GM19468 (cell line): ENCODE measurements at regions not wholly inside any gene's neighbourhood (a gene's known extent, or its start where the extent isn't known, plus 50 kb on each side); places are given as distances from the start of the nearest gene placed in this dataset.

Experiments used
- ATAC-seq: cut with Tn5 transposase; IDR thresholded peaks from one replicate; pipeline ENCODE4 v1.9.1; 2021; ENCODE audit warnings: mild to moderate bottlenecking, moderate library complexity, moderate number of reproducible peaks; ENCODE audit not compliant: unreplicated experiment; ENCODE audit errors: extremely low read depth

DNA sequence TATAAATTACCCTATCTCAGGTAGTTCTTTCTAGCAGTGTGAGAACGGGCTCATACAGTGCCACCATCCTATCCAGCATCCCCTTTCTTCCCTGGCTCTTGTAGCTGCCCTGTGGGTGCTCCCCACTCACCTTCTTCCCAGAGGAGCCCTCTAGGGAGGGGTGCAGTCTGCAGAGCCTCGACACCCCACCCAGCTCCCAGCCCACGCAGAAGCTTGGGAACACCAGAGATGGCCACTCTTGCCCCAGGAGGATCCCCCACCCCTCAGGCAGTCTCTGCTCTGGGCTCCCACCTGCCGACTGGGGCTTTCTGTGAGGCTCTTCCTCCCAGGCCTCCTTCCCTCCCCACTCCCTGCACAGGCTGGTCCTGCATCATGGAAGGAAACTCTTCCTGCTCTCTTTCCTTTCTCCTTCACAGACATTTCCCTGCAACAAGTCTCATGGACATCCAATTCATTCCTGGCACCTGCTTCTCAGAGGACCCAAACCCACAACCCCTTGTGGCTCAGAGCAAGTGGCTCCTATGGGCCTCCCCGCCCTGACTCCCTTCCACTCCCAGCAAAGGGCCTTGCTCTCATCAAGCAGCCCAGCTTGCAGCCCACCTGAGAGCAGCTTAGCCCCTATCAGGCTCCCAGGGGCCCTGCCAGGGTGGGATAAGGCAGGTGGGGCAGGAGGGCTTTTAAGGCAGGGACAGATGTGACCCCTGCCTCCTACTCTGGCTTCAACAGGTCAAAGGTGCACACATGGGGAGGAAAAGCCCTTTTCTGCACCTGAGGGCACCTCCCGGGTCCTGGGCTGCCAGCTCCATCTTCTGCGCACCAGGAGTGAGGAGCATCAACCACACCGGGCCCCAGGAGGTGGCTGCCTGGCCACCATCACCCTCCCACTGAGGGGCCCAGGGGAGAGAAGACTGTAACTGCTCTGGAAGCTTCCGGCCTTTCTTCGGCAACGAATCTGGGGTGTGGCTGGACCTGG, 263.8 kb upstream of the TNRC6C start:
- ATAC-seq: no peak

DNA sequence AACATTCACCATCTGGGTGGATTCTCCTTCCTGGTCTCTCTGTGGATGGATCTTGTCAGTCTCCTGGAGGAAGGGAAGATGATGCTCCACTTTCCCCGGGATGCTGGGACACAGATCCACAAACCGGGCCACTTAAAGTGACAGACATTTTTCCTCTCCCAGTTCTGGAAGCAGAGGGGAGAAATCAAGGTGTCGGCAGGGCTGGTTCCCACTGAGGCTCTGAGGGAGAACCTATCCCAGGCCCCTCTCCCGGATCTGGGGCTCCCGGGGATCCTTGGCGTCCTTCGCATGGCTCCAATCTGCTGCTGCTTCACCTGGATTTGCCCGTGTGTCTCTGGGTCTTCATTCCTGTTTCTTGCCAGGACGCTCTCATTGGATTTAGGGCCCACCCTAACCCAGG, 263.1 kb upstream of the TNRC6C start:
- no peak for ATAC-seq

DNA sequence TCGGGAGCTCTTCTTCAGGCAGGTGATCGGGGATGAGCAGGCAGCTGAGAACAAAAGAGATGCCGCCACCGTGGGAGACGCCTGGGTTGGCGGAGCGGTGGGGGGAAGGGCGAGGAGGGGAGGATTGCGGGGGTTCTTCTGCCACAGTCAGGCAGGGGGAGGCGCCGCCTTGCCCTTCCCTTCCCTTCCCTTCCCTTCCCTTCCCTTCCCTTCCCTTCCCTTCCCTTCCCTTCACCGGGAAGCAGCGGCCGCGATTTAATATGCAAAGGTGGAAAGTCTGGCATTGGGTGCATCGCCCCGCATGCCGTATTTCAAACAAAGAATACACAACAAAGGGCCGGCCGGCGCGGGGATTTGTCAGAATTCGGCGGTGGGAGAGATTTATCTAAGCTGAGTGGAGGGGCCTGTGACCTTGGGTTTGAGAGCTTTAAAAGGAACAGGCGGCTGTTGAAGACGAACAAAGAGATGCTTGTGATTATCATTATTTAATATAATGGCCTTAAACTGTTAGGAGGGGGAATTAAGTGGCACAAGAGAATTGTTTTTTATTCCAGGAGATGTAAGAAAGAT, 262.3 kb upstream of the TNRC6C start:
- ATAC-seq: no peak

DNA sequence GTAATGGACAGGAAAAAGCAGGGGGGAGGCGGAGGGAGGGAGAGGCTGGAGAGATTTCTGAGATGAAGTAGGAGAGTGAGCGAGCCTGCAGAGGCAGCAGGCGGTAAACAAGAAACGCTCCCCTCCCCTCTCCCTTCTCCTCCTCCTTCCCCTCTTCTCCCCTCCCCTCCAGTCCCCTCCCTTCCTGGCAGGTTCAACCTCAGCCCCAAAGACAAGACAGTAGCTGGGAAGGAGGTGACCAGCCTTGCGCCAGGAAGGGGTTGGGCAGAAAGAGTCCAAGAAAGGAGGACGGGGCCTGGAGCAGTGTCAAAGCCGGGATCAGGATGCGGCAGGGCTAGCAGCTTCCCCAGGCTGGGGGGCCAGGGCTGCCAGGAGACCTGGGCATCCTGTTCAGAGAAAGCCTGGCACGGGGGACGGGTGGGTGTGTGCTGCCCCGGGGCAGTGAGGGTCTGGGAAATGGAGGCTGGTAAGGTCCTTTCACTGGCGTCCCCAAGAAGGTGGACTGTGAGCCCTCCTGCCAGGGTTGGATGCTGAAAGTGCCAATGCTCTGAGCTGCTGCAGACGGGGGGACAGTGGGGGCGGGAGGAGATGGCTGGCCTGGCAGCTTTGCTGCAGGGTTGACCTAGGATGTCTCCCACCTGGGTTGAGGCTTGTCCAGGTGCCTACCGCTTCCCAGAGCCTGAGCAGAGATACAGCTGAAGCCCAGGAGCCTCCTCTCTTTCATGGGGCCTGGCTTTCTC, 261.6 kb upstream of the TNRC6C start:
- no peak for ATAC-seq

DNA sequence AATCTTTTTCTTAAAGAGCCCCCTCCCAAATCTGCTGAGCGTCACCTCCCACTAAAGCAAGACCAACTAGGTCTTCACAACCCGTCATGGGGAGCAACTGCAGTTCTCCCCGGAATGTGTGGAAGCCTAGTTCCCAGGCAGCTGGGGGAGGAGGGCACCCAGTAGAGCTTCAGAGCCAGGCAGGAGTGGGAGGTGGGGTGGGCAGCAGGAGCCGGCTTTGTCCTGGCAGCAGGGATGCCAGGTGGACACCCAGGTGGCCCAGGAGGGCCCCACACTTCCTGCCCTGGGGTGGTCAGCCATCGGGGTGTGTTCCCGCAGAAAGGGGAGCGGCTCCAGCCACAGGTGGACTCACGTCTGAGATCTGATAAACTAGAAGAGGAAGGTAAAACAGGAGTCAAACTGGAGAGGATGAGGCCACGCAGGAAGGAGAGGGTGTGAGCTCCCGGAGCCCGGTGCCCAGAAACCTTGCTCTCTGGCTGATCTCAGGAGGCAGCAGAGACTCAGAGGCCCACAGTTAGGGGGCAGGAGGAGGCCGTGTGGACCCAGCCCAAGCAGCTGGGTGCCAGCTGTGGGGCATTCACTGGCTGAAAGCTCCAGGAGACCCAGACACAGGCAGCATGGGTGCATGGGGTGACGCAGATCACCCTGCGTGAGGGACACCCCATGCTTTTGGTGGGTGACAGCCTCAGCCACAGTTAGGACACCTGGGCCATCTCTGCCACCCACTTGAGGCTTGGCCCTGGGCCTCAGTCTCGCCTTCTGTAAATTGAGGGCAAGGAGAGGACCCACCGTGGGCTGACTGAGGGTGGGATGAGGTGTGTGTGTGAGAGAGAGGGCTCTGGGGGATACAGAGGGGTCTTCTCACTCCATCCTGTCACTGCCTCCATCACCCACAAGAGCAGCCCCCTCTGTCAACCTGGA, 260.8 kb upstream of the TNRC6C start:
- no peak for ATAC-seq

DNA sequence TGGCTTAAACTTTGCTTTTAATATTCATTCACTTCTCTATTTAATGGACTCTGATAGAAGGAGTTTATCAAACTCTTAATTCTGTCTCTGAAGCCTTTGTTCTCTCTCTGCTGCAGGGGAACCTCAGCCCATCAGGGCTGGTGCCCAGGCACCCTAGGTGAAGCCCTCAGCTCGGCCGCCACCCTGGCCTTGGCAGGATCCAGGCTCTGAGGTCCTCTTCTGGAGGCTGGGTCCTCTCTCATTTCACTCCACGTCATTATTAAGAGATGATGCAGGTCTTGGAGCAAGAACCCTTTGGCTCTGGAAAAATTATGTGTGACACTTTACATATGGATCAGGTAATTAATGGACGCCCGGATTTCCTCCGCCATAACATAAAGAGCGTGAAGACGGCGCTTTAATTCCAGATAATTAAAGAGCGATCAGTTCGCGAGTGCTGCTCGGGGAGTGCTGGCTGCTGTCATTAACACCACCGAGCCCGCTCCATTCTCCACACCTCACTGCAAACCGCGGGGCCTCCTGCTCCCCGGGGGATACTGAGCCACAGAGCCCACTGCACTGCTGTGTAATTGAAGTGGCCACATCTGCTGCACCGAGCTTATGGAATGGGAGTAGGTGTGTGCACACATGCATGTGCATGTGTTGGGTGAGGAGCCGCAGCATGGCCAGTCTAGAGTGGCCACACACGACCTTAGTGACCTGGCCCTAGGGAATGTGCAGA, 259.4 kb upstream of the TNRC6C start:
- no peak for ATAC-seq

DNA sequence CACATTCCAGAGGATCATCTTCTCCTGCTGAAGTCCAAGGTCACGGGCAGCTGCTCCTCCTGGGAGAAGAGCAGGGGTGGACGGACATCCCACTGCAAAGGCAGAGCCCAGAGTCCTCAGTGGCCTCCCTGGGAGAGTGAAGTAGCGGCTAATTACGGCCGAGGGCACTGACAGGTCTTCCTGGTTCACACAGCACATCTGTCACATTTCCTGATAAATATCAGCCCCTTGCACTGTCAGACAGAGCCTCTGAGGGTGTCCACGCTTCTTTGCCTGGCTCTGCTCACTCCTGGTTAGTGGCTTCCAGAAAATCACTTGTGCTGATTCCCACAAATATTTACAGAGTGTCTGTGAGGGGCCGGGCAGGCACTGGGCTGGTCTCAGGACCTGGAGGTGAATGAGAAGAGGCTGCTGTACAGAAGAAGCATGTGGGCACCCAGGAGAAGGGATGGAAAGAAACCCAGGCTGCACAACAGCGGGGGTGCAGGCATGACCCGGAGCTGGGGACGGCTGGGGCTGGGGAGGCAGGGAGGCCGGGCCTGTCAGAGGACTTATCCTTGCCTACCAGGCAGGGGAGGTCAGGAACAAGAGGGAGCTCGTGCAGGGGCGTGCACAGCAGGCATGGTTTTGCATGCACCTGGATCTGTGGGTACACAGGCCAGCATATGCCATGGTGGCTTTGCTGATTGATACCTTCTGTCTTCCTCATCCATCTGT, 258.2 kb upstream of the TNRC6C start:
- no peak for ATAC-seq

DNA sequence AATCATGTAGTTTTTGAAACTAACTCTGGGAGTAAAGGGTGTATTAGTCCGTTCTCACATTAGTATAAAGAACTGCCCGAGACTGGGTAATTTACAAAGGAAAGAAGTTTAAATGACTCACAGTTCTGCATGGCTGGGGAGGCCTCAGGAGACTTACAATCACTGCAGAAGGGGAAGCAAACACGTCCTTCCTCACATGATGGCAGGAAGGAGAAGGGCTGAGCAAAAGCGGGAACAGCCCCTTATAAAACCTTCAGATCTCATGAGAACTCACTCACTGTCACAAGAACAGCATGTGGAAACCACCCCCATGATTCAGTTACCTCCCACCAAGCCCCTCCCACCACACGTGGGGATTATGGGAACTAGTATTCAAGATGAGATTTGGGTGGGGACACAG, 256.5 kb upstream of the TNRC6C start:
- ATAC-seq: no peak

DNA sequence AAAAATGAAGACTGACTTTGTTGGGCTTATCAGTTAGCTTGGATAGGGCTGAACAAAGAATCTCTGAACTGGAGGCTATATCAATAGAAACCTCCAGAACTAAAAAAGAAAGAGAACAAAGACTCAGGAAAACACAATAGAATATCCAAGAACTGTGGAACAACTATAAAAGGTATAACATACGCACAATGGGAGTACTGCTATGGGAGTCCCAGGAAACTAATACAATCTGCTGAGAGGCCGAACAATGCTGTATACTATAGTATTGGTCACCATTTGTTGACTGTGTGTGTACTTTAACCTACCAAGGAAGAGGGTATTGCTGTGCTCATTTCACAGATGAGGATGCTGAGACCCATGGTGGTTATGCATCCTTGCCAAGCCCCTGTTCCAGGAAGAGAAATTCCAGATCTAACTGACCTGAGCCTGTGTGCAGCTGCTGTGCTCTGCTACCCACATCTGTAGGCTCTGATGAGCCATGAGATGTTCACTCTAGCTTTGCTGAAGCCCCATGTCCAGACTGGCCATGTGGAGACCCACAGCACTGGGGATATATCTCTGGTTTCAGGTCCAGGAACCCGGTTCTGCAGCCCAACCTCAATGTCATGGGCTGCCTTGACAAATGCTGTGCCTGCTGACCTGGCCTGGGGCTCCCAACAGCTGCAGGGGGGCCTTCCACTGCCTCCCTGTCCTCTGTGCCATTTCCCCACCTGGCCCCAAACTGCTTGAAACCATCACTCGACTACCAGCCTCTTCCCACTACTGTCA, 254.3 kb upstream of the TNRC6C start:
- no peak for ATAC-seq

DNA sequence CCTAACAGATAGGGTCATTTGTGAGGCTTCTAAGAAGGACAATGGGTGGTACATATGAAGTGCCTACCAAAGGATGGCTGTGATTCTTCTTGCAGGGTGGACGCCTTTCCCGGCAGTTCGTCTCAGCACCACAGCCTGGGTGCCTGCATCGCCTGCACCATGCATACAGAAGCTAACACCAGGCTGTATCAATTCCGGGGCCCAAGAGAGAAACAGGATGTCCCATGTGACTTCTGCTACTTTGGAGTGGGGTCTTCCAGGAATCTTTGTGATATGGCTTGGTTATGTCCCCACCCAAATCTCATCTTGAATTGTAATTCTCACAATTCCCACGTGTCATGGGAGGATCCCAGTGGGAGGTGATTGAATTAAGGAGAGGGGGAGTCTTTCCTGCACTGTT, 251.6 kb upstream of the TNRC6C start:
- no peak for ATAC-seq

DNA sequence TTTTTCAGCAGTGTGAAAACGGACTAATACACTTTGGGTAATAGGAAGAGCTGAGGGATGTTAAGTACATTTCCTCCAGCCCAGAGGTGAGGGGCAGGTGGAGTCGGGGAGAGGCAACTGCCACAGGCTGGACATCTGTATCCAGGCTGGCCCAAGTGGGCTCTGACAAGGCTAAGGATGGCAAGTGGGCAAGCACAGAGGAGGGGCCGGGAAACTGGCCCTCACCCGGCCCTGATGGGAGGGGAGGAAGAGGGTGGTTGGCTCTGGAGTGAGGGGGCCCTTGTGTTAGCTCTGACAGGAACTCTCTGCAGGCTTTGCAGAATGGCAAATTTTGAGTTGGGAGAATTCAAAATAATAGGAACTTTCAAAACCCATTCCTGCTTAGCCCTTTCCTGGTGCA, 251.0 kb upstream of the TNRC6C start:
- no peak for ATAC-seq

DNA sequence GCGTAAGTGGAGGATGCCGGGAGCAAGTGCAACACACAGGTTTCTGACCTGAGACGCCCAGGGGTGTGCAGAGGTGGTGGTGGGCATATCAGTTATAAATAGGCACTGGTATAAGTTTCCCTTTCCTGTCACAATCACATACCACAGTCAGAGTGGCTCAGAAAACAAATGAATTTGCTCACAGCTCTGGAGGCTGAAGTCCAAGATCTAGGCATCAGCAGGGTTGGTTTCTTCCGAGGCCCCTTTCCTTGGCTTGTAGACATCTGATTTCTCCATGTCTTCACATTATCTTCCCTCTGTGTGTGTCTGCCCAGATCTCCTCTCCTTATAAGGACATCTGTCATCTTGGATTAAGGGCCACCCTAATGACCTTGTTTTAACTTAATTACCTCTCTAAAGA, 250.5 kb upstream of the TNRC6C start:
- no peak for ATAC-seq

DNA sequence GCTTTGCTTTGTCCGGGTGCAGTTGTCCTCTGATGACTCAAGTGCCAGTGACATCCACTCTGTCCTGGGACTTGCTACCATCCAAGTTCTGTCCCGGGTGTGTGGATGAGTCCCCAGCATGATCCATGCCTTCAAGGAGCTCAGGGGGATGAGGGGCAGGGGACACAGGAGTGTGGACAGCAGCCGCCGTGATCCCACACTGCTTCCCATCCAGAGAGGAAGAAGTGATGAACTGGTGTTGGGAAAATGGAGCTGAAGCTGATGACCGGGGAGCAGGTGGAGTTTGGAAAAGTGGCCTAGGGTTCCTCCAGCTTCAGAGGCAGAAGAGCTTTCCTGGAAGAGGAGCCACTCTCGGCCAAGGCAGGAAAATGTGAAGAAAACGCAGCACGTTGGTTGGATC, 249.6 kb upstream of the TNRC6C start:
- no peak for ATAC-seq

DNA sequence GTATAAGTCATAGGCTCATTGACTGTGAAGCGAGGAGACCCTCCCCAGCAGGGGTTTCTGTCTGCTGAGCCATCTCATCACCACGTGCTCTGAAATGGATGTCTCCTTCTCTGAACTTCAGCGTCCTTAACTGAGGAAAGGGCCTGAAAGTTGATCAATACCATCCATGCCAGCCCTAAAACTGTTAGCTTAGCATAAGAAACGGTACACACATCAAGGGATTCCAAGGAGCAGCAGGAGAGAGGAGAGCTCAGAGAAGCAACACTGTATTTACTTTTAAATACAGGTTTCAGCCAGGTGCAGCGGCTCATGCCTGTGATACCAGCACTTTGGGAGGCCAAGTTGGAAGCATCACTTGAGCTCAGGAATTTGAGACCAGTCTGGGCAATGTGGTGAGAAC, 248.9 kb upstream of the TNRC6C start:
- ATAC-seq: no peak

DNA sequence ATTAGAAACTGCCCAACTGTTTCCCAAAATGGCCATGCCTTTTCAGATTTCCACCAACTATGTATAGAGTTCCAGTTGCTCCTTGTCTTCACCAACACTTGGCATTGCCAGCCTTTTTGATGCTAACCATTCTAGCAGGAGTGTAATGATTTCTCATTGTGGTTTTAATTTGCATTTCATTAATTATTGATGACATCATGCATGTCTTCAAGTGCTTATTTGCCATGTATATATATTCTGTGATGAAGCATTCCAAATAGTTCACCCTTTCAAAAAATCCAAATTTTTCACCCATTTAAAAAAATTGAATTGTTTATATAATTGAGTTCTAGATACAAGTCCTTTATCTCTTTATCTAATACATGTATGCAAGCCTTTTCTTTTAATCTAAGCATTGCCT, 245.9 kb upstream of the TNRC6C start:
- no peak for ATAC-seq

DNA sequence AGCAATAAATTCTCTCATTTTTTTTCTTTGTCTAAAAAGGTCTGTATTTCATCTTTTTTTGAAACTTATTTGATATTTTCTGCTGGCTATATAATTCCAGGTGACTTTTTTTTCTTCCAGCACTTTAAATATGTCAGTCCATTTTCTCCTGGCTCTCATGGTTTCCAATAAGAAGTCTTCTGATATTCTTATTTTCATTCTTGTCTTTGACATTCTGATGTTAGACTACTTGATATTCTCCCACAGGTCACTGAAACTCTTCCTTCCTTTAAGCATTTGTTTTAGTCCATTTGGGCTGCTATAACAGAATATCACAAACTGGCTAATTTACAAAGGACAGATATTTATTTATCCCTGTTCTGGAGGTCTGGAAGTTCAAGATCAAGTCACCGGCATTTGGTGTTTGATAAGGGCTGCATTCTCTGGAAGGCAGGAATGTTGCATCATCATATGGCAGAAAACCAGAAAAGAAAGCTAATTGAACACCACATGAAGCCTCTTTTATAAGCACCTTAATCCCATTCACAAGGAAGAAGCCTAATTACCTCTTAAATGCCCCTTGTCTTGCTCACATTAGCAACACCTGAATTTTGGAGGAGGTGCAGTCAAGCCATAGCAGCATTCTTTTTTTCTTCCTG, 242.1 kb upstream of the TNRC6C start:
- ATAC-seq: no peak

DNA sequence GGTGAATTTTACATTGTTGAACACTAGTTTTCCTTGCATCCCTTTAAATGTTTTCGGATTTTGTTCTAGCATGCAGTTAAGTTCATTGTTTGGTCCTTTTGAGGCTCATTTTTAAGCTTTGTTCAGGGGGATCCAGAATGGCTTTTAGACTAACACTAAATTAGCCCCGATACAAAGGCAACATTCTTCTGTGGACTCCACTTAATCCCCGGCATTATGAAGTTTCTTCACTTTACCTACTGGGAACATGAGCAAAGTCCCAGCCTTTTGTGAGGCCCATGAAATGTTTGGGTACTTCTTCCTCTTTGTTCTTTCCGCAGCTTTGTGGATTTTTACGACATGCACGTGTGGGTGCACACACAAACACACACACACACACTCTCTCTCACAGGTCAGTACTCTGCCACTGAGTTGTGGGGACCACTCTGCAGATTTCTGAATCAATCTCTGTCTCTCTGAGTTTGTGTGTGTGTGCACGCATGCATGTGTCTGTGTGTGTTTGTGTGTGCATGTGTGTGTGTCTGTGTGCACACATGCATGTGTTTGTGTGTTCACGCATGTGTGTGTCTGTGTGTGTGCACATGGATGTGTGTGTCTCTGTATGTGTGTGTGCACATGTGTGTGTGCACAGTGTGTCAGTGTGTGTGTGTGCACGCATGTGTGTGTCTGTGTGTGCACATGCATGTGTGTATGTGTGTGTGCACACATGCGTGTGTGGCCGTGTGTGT, 240.4 kb upstream of the TNRC6C start:
- ATAC-seq: no peak
